GM19467 (cell line): ENCODE measurements at regions not wholly inside any gene's neighbourhood (a gene's known extent, or its start where the extent isn't known, plus 50 kb on each side); places are given as distances from the start of the nearest gene placed in this dataset.
"Not testable (repeated sequence)": the region's sequence is repeated elsewhere in the genome, so short reads cannot be mapped to it uniquely, and the experiment has no call there.

Experiments
- ATAC-seq: cut with Tn5 transposase; IDR thresholded peaks from one replicate; pipeline ENCODE4 v1.9.1; 2021; ENCODE audit warnings: mild to moderate bottlenecking, moderate library complexity; ENCODE audit not compliant: unreplicated experiment

GRCh38 chr6:165850434-165851019, 187.5 kb upstream of the PDE10A start:
- ATAC-seq, result peak; percentile 87

DNA sequence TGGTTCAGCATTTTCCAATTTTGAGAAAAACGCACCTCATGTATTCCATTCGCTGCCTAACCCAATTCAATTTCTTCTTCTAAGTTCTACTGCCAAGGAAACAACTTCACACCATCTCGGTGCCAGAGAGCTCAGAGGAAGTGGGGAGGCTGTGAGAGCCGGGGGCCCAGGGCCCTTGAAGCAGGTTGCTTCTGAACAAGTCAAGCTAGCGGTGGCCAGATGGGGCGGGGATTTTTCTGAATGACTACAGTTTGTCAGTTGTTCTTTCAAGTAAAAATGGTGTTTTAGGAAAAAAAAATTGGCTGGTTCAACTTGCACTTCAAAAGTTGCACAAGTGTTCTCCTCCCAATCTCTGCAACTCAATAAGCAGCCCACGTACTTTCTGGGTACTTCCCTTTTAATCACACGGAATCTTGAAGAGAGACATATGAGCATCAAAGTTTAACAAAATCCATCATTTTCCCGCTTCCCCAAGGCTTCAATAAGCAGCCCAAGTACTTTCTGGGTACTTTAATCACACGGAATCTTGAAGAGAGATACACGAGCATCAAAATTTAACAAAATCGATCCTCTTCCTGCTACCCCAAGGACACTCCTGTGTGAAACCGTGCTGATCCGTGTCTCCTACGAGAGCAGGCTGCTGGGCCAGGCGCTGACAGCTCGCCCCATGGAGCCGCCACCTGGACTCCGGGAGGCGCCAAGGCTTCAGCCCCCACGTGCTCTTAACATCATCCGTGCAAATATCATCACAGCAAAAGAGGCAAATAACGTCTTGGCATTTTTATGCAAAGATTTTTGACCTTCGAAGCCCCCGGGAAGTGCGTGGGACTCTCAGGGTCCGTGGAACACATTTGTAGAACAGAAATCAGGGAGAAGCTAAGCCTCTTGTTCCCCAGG, 186.7 kb upstream of the PDE10A start:
- no peak for ATAC-seq

GRCh38 chr6:165848086-165848426, 185.0 kb upstream of the PDE10A start:
- no peak for ATAC-seq

DNA sequence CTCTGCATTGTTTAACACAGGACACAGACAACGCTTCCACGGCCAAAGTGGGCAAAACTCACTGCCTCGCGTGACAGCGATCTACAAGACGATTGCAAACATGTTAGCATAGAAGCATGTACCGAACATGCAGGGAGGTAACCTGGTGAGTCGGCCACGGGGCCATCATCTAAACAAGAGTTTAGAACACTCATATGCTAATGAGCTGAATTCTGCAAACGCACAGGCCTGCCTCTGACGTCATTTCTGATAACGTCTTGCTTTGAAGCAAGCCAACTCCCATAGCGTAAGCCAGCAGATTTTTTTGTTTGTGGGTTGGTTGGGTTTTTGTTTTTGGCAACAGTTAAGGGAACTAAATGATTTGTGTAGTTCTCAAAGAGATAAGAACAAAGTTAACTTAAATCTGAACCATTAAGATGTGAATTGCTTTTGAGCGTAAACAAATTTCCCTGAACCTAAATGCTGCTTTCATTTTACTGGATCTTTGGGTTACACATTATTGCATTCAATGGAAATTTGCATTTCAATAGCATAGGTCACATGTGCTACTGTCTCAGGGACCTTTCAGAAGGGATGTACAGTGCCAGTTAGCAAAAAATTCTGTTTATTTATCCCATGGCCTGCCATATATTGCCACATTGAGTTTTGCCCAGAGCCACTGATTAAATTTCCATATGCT, 184.5 kb upstream of the PDE10A start:
- ATAC-seq, result no peak

GRCh38 chr6:165846123-165846966, 183.3 kb upstream of the PDE10A start:
- ATAC-seq, result no peak

GRCh38 chr6:165845493-165845892, 182.5 kb upstream of the PDE10A start:
- ATAC-seq, result no peak

- ATAC-seq, result no peak
These were observed 181.8 kb upstream of the PDE10A start for GRCh38 chr6:165844801-165845364.

DNA sequence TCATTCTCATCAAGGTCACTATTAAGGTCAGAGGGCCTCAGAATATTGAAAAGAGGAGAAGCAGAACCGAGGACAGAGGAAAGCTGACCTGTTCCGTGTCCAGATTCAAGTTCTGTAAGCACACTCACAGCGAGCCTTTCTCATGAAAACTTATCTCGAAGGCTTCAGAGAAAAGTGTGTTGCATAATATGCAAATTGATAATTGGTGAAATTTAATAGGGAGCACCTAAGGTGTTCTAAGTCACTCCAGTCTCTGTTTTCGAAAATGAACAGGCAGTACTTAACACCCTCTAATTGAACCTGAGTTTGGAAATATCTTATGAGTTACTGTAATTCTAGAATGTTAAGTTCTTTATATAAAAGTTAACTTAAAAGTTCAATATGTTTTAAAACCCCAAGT, 181.2 kb upstream of the PDE10A start:
- ATAC-seq, result no peak

DNA sequence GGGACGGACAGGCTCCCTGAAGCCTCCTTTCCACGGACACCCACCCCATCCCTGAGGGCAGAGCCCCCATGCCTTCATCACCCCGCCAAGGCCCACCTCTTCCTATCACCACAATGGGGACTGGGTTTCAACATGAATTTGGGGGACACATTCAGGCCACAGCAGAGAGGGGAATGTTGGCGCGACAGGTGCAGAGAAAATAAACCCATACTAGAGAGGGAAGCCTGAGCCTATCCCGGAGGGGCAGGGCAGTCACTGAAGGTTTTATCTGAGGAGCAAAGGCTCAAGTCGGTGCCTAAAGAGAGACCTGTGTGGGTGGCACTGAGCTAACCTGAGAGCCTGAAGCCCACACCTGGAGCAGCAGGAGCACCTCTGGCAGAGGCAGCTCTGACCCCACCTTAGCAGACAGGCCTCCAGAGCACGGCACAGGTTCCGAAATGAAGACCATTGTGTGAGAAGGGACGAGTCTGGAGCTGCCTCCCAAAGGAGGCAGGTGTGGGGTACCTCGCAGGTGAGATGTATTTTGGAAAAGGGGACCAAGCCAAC, 180.6 kb upstream of the PDE10A start:
- no peak for ATAC-seq

GRCh38 chr6:165843121-165843520, 180.1 kb upstream of the PDE10A start:
- ATAC-seq, result no peak

DNA sequence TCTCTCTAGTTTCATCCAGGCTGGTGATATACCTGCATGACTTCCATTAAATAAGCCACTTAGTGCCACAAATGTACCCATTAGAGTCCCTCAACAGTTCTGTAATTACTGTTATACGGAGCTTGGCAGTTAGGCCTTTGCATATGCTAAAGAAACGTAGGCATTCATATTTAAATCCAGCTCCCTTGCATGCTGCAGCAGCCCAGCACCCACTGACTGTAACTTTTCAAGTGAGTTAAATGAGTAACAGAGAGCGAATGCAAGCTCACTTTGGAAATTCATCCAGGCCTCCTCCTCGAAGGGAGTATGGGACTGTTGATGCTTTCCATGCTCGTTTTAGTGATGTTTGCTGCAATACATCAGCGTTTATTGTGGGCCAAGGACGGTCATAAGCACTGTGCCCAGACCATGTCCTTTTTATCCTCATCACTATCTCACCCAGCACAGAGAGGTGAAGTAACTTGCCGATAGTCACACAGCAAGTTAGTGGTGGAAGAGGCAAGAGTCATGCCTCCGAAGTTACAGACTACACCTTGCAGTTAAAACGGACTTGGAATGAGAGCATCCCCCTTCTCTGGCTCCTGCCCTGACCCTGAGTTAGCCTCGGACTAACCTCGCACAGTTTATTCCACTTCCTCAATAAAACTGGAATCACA, 179.4 kb upstream of the PDE10A start:
- ATAC-seq, result no peak

DNA sequence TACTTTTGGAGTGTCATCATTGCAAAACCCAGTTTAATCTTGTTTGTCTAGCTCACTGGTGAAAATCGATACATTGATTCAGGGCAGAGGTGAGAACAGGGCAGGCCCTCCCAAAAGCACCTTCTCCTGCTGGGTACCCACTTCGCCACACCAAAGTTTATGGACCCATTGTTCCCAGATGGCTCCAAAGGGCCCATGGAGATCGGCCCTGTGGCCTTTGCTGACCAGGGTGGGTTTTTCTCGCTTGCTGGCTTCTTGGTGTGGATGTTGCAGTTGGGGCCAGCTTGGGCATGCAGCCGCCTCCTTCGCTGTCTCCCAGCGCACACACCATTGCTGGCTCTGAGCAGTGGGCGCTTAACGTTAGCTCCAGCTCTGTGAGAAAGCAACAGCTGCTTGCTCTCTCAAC, 178.1 kb upstream of the PDE10A start:
- no peak for ATAC-seq

DNA sequence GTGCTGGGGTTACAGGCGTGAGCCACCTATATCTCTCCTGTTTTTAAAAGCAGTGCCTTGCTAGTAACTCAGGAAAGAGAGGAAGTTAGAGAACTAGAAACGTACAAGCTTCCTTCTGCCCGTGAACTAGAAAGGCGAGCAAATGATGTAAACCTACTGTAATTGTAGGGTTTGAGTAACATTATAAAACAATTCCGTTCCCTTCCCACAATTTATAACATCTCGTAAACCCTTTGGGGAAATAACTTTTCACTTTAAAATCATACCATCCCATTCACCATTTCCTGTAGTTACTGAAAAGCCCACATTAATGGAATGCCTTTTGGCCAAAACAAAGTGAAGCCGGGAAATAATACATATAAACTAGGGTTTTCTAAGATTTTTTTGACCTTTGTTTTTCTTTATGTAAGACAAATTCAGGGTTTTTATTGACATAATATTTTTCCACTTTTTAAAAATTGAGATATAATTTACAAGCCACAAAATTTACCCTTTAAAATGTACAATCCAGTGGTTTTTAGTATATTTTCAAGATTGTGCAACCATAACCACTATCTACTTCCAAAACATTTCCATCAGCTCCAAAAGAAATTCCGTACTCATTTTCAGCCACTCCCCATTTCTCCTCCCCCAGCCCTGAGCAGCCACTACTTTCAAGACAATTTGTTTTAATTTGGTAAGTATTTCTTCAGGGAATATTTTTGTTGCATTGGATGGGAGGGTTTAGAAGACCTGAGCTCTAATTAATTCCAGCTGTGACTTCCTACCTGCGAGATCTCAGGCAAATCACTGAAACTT, 175.1 kb upstream of the PDE10A start:
- ATAC-seq, result no peak

GRCh38 chr6:165836648-165837047, 173.6 kb upstream of the PDE10A start:
- not testable (repeated sequence) for ATAC-seq

GRCh38 chr6:165835410-165835851, 172.4 kb upstream of the PDE10A start:
- no peak for ATAC-seq

DNA sequence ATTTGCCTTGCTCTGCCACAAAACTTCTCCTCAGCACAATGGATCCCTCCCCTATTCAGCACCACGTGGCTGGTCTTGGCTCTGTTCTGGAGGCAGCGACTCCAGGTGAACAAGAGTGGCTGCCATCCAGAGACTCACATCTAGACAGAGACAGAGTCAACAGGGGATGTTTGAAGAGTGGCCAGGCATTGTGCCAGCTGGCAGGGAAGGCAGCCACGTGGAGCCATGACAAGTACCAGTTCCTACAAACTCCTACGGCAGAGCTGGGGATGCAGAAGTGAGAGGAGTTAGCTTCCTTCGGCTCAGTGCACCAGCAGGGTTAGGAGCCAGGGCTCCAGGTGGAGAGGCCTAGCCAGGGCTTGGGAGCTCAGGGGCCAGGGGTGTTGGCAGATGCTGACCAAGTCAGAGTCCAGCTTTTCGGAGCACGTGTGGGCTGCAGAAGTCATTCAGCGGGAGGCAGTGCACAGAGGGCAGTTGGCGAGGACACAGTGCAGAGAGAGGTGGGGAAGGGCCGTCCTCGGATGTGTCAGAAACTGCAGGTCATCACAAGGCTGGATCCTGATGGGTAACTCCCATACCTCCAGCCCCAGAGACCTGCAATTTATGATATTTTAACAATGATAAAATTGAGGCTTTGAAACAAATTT, 171.7 kb upstream of the PDE10A start:
- ATAC-seq, result no peak

- no peak for ATAC-seq
These were observed 170.3 kb upstream of the PDE10A start for GRCh38 chr6:165833355-165833754.

DNA sequence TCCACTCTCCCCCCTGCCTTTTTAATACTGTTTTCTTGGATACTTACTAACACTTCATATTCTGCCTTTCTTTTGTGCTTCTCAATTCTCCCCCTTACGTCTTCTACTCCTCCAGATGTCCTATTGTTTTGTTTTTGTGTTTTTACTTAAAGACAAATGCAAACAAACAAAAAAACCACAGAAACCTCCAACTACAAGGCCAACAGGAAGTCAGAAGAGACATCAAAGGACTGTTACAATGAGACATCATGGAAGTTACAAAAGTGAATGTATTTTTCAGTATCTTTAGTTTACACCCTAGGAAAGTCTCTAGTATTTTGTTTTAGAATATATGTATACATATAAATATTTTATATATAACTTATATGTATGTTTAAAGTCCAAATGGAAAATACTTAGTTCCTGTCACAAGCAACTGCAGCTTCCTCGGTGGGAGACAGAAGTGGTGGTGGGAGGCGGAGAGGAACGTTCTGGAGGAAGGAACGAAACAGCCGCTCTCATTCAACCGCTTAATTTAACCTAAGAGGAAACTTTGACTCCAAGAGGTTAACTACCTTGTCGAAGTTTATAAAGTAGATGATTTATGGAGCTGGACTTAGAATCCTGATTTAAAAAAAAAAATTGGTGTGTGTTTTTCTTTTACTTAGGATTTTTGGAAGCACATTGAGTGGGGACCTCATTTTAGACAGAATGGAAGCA, 168.9 kb upstream of the PDE10A start:
- ATAC-seq, result no peak
